NCI-H2029 (cell line): ENCODE measurements at regions not wholly inside any gene's neighbourhood (a gene's known extent, or its start where the extent isn't known, plus 50 kb on each side); places are given as distances from the start of the nearest gene placed in this dataset.

ENCODE experiments used
- DNase-seq: peaks from one replicate; lab custom pipeline; 2025; lab: John Stamatoyannopoulos, UW

DNA sequence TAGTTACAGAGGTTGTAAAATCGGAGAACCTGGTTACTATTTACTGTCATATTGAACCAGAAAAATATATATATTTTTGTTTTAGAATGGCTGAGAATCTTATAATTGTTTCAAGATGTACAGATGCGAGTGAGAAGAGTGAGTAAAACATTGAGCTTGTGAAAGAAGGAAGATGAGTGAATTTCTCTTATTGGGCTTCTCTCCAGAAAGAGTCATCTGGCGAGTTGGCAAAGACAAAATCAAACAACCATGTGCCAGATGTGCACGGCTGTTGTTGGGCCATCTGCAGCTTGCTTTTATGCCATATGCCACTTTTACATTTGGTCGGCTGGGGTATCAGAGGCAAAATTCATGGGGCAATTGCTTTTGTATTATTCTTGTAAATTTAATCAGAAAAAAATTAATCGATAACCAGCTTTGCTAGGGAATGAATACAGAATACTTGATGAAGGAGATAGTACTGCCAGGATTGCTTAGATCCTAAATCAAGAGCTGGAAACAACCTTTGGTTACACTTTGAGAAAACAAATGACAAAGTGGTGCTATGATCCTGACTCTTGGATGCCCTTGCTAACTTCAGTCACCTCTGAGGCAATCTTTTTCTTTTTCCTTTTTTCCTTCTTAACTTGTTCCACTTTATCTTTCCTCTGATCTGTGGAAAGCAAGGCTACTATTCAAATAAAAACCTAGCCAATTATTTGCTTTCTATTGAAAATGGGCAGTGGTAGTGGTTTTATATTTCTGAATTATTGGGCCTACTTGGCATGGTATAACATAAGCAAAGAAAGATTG lies 97.1 kb upstream of the GRIK2 start:
- DNase-seq, result peak; percentile 27

DNA sequence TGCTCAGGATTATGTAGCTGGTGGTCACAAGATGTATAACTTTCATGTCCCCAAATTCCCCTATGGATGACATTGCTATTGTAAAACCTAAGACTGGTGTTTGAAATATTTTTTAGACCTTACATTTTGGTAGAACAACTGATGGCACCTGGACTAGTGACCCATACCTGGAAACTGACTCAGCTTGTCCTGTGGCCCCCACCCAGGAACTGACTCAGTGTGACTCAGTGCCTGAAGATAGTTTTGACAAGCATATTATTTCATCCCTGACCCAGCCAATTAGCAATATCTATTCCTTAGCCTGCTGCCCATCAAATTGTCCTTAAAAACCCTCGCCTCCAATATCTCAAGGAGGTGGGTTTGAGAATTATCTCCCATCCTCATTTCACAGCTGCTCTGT lies 90.9 kb upstream of the GRIK2 start:
- no peak for DNase-seq

GRCh38 chr6:101303495-101303894 lies 90.0 kb upstream of the GRIK2 start:
- DNase-seq, result no peak

DNA sequence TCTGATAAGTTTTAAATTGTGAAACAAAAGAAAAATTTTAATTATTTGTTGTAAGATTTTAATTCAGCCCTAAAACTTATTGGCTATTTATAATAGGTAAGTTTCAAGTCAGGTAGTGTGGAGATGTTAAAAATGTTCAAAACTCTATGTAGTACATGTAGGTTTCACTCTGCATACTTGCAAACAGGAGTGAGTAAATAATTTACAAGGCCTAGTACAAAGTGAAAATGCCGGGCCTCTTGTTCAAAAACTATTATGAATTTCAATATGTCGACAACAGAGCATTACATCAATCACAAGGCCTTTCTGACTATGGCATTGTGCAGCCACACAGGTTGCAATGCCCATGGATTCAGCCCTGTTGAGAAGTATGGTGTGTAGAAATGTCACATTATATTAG lies 80.9 kb upstream of the GRIK2 start:
- no peak for DNase-seq

- DNase-seq, result no peak
Measured at GRCh38 chr6:101322921-101323320, 70.6 kb upstream of the GRIK2 start.

- no peak for DNase-seq
Measured at GRCh38 chr6:101326411-101326810, 67.1 kb upstream of the GRIK2 start.

GRCh38 chr6:101341926-101342325 lies 51.6 kb upstream of the GRIK2 start:
- DNase-seq, result no peak
